A549 (cell line): ENCODE measurements at regions not wholly inside any gene's neighbourhood (a gene's known extent, or its start where the extent isn't known, plus 50 kb on each side); places are given as distances from the start of the nearest gene placed in this dataset.
"Not testable (repeated sequence)": the region's sequence is repeated elsewhere in the genome, so short reads cannot be mapped to it uniquely, and the experiment has no call there.

Experiments used
- ATAC-seq, 2 experiments: fragments of 200-7000 bp in 1 of 2; fragments of >200 bp in 1 of 2; cut with Nextera tagmentation in 1 of 2; cut with Tn5 transposase in 1 of 2; 3 replicates each; pipeline versions ENCODE4 v1.8.0 to v1.9.1; 2018 to 2020; ENCODE audit warnings: mild to moderate bottlenecking in 1 of 2, moderate library complexity in 1 of 2
- CTCF ChIA-PET: fragments of 300-600 bp; sonication (Branson Sonifier 250); formaldehyde crosslinking; extraction: SDS; loops from one replicate; lab custom pipeline; 2021; ENCODE audit warnings: antibody characterized with exemption, inconsistent platforms; lab: Yijun Ruan, JAX
- POLR2A ChIA-PET: fragments of 350-600 bp; formaldehyde crosslinking; extraction: SDS; loops from one replicate; lab custom pipeline; 2021; ENCODE audit warnings: antibody characterized with exemption, inconsistent platforms; lab: Yijun Ruan, JAX
- DNase-seq, 2 experiments: peaks; one replicate each; pipeline versions ENCODE4 v3.0.0 to v3.0.0-alpha.2; 2011 to 2016; ENCODE audit warnings: low read depth in 1 of 2, low spot score in 1 of 2
- FAIRE-seq: peaks from 2 replicates; lab custom pipeline; 2011; peaks lifted over from hg19 to GRCh38; lab: Jason Lieb, UNC
- H3K27ac ChIP-seq, 2 experiments: fragments of >200 bp; sonication (Bioruptor Twin); formaldehyde crosslinking; 3 replicates each; pipeline ENCODE4 v1.5.1; 2016 to 2017
- H3K4me1 ChIP-seq: fragments of >200 bp; sonication (Bioruptor Twin); formaldehyde crosslinking; 3 replicates; pipeline ENCODE4 v1.6.1; 2016
- H3K4me2 ChIP-seq: fragments of >200 bp; sonication (Bioruptor Twin); formaldehyde crosslinking; 3 replicates; pipeline ENCODE4 v1.6.1; 2016
- H3K4me3 ChIP-seq: fragments of >200 bp; sonication (Bioruptor Twin); formaldehyde crosslinking; 3 replicates; pipeline ENCODE4 v1.5.1; 2016
- H3K9me3 ChIP-seq: fragments of >200 bp; sonication (Bioruptor Twin); formaldehyde crosslinking; 3 replicates; pipeline ENCODE4 v1.6.1; 2016
- ATOH8 ChIP-seq: fragments of 250-450 bp; sonication (Bioruptor Pico); IDR thresholded peaks from 2 replicates; pipeline ENCODE4 v1.5.0; 2020; ENCODE audit warnings: low read depth, mild to moderate bottlenecking, moderate library complexity
- EHF ChIP-seq: fragments of 250-450 bp; sonication (Bioruptor Pico); IDR thresholded peaks from 2 replicates; pipeline ENCODE4 v1.5.0; 2020; ENCODE audit warnings: mild to moderate bottlenecking
- EHMT2 ChIP-seq: fragments of 200-600 bp; sonication (generic); IDR thresholded peaks from 2 replicates; pipeline ENCODE4 v1.6.1; 2016; ENCODE audit warnings: antibody characterized with exemption, low read depth, mild to moderate bottlenecking, moderate library complexity
- FOSL2 ChIP-seq, 2 experiments: fragments of 450-650 bp in 1 of 2; fragments of >200 bp in 1 of 2; sonication (Bioruptor Twin) in 1 of 2; formaldehyde crosslinking; IDR thresholded peaks; 2 replicates each; pipeline versions ENCODE4 v1.5.0 to v1.6.1; 2016 to 2020; ENCODE audit warnings: mild to moderate bottlenecking in 1 of 2, moderate library complexity in 1 of 2
- FOXS1 ChIP-seq: fragments of 250-450 bp; sonication (Bioruptor Pico); IDR thresholded peaks from 2 replicates; pipeline ENCODE4 v1.5.0; 2020; ENCODE audit warnings: mild to moderate bottlenecking, moderate library complexity
- GATA3 ChIP-seq: IDR thresholded peaks from 2 replicates; pipeline ENCODE4 v1.6.1; 2012; ENCODE audit warnings: borderline replicate concordance
- HOXA7 ChIP-seq: fragments of 250-450 bp; sonication (Bioruptor Pico); IDR thresholded peaks from 2 replicates; pipeline ENCODE4 v1.5.0; 2020; ENCODE audit warnings: mild to moderate bottlenecking, moderate library complexity
- JUNB ChIP-seq: fragments of >200 bp; sonication (Bioruptor Twin); formaldehyde crosslinking; IDR thresholded peaks from 2 replicates; pipeline ENCODE4 v1.6.1; 2016
- KDM1A ChIP-seq: fragments of 200-600 bp; sonication (generic); IDR thresholded peaks from 2 replicates; pipeline ENCODE4 v1.6.1; 2016; ENCODE audit warnings: low read depth, mild to moderate bottlenecking
- KDM5A ChIP-seq: fragments of 200-600 bp; sonication (generic); IDR thresholded peaks from 2 replicates; pipeline ENCODE4 v1.6.1; 2016; ENCODE audit warnings: antibody characterized with exemption, mild to moderate bottlenecking
- MAFK ChIP-seq: fragments of 450-650 bp; IDR thresholded peaks from 2 replicates; pipeline ENCODE4 v1.6.1; 2014; ENCODE audit not compliant: partially characterized antibody
- NFE2L2 ChIP-seq: fragments of 150-350 bp; conservative IDR thresholded peaks from 2 replicates; pipeline ENCODE4 v1.6.1; 2014; ENCODE audit warnings: low read length
- POLR2AphosphoS2 ChIP-seq: conservative IDR thresholded peaks from 2 replicates; pipeline ENCODE4 v1.6.1; 2012; ENCODE audit warnings: low read length, improper control_type of control experiment, inconsistent platforms
- RARB ChIP-seq: fragments of 250-450 bp; sonication (Bioruptor Pico); IDR thresholded peaks from 2 replicates; pipeline ENCODE4 v1.8.0; 2021; ENCODE audit warnings: mild to moderate bottlenecking, moderate library complexity
- RCOR1 ChIP-seq: fragments of 150-350 bp; IDR thresholded peaks from 2 replicates; pipeline ENCODE4 v1.6.1; 2014; ENCODE audit warnings: antibody characterized with exemption, low read length, low read depth
- TP53 ChIP-seq: fragments of 250-450 bp; sonication (Bioruptor Pico); IDR thresholded peaks from 2 replicates; pipeline ENCODE4 v1.5.0; 2021; ENCODE audit warnings: mild to moderate bottlenecking, moderate library complexity
- ZFP36 ChIP-seq: fragments of 450-650 bp; IDR thresholded peaks from 2 replicates; pipeline ENCODE4 v1.6.1; 2014; ENCODE audit warnings: borderline replicate concordance; ENCODE audit not compliant: partially characterized antibody
- ZNF302 ChIP-seq: fragments of 250-450 bp; sonication (Bioruptor Pico); IDR thresholded peaks from 2 replicates; pipeline ENCODE4 v1.9.0; 2021; ENCODE audit warnings: inconsistent platforms, mild to moderate bottlenecking, moderate library complexity
- ZSCAN20 ChIP-seq: fragments of 250-450 bp; sonication (Bioruptor Pico); IDR thresholded peaks from 2 replicates; pipeline ENCODE4 v1.8.0; 2022; ENCODE audit warnings: mild to moderate bottlenecking, moderate library complexity
- WGBS: methylation state at CpG from one replicate; pipeline ENCODE4 v1.1.6; 2017; ENCODE audit errors: missing lambda C conversion rate; 5-methylcytosine and 5-hydroxymethylcytosine counted together

- no peak for TF ChIP-seq RCOR1
- Histone ChIP-seq H3K9me3 (no peaks in the 10 kb centered on the region), H3K4me3 (no peak overlapping the region), H3K4me1 (no peaks in the 10 kb centered on the region), H3K27ac (no peak overlapping the region), H3K4me2 (no peak overlapping the region)
- ATAC-seq = no peak
- no peak for FAIRE-seq
- 9% methylated on average over 3 of the region's 3 CpGs for WGBS
- no peak for DNase-seq
- ChIA-PET CTCF (interaction anchor here (0.8 kb wide), 1 partner anchor 108 kb away, joined by 4 read pairs; no protein-coding TSS in a partner anchor), POLR2A (no interaction called here)
Observed at GRCh38 chr2:65749545-65749944, 317.1 kb upstream of the SPRED2 start.

DNA sequence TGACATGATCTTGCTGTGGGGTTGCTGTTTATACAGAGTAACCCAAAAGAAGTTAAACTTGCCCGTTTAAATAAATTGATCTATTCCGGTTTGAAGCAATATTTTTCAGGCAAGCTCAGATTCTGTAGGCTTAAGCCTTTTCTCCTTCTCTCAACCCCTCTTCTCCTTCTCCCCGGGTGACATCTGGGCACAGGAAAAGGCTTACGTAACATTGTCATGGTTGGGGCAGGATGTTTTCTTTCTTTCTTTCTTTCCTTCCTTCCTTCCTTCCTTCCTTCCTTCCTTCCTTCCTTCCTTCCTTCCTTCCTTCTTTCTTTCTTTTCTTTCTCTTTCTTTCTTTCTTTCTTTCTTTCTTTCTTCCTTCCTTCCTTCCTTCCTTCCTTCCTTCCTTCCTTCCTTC, 315.5 kb upstream of the SPRED2 start:
- H3K4me3 ChIP-seq, FAIRE-seq, CTCF ChIA-PET, H3K4me2 ChIP-seq, H3K4me1 ChIP-seq, POLR2A ChIA-PET, DNase-seq, ATAC-seq, H3K9me3 ChIP-seq, H3K27ac ChIP-seq: not testable (repeated sequence)
- WGBS = 30% methylated on average over 4 of the region's 4 CpGs

DNA sequence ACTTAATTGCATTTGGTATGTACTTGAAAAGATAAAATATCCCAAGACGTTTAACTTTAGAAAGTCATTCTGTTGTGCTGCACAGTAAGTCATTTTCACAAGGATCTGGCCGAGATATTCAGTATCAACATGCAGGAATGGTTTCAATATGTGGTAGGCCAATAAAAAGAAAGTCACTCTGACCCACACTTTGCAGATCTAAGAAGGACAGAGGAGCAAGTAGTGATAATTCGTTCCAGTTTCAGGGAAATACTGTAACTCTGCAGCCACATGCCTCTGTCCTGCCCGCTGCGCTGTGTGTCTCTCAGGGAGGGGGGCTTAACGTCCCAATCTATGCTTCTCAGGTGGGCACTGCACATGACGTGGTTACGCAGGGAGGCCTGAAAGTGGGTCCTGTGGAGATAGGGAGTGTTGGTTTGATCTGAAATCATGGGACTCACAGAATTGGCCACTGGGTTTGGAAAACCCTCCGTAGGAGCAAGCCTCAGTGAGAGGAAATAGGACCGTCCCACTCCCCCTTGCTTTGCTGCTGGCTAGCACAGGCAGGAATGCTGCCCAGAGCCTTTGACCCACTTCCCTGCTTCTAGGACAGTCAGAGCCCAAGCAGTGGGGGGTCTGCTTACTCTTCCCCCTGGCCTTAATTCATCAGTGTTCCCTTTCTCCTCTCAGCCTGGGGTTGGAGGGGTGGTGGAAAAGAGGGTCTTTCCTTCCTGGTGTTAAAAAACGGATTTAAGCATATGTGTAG, 314.7 kb upstream of the SPRED2 start:
- ATAC-seq (no peak), DNase-seq (no peak), FAIRE-seq (no peak)
- Histone ChIP-seq H3K9me3 (no peaks in the 10 kb centered on the region), H3K4me3 (no peak overlapping the region), H3K4me2 (no peak overlapping the region), H3K27ac (no peak overlapping the region), H3K4me1 (no peaks in the 10 kb centered on the region)
- WGBS = 31% methylated on average over 11 of the region's 11 CpGs
- CTCF ChIA-PET = no interaction called here
- TF ChIP-seq ZSCAN20 (CRISPR knock-in tag) (no peak), KDM5A (no peak), NFE2L2 (no peak), GATA3 (no peak), RARB (CRISPR knock-in tag) (no peak), MAFK (no peak), FOXS1 (no peak), FOSL2 (IDR thresholded peaks at IDR 0.05) (no peak), FOSL2 (CRISPR knock-in tag; IDR thresholded peaks at IDR 0.05) (no peak), ZNF302 (no peak), HOXA7 (CRISPR knock-in tag) (no peak), POLR2AphosphoS2 (no peak)
- POLR2A ChIA-PET = no interaction called here

- POLR2A ChIA-PET = interaction anchor here (0.6 kb wide), 1 partner anchor 69 kb away, joined by 4 read pairs; no protein-coding TSS in a partner anchor
- no peak for FAIRE-seq
Observed at GRCh38 chr2:65744477-65745200, 312.2 kb upstream of the SPRED2 start.

More at GRCh38 chr2:65744477-65745200, 312.2 kb upstream of the SPRED2 start:
- no peak overlapping the region for H3K4me3 ChIP-seq
- no peaks in the 10 kb centered on the region for H3K4me1 ChIP-seq
- TF ChIP-seq ATOH8 = no peak
- no peak for TF ChIP-seq TP53
- TF ChIP-seq KDM1A = no peak
- no peak for TF ChIP-seq JUNB
- no peak for TF ChIP-seq EHMT2
- no peak for TF ChIP-seq ZFP36
- TF ChIP-seq RARB (CRISPR knock-in tag) = no peak
- TF ChIP-seq EHF (CRISPR knock-in tag) = no peak
- TF ChIP-seq, all 56 proteins: peak for 0
- ATAC-seq = no peak
- CTCF ChIA-PET = no interaction called here
- Histone ChIP-seq H3K4me2 (no peak overlapping the region), H3K9me3 (no peaks in the 10 kb centered on the region), H3K27ac (no peak overlapping the region)
- DNase-seq = no peak
- 27% methylated on average over 6 of the region's 6 CpGs for WGBS
